Activated CD8-positive, alpha-beta T cell treated with anti-CD3 and anti-CD28 coated beads for 36 hours (primary cell): ENCODE measurements at regions not wholly inside any gene's neighbourhood (a gene's known extent, or its start where the extent isn't known, plus 50 kb on each side); places are given as distances from the start of the nearest gene placed in this dataset.

ENCODE experiments used
- ATAC-seq: fragments of 200-7000 bp; cut with Tn5 transposase; one replicate; pipeline ENCODE4 v1.10.0; 2021; ENCODE audit warnings: mild to moderate bottlenecking, moderate library complexity
- CTCF ChIA-PET: fragments of 350-600 bp; sonication (Branson Sonifier 250); formaldehyde crosslinking; loops from one replicate; lab custom pipeline; 2021; ENCODE audit warnings: antibody characterized with exemption; lab: Charles Lee
- POLR2A ChIA-PET: fragments of 350-600 bp; sonication (Branson Sonifier 250); formaldehyde crosslinking; loops from one replicate; lab custom pipeline; 2021; ENCODE audit warnings: antibody characterized with exemption; lab: Charles Lee
- DNase-seq: peaks from one replicate; pipeline ENCODE4 v3.0.0-alpha.2; 2020
- H3K27ac Mint-ChIP-seq: one replicate; pipeline ENCODE4 v1.8.0; 2021; ENCODE audit warnings: mild to moderate bottlenecking, mixed read lengths
- H3K27me3 Mint-ChIP-seq: one replicate; pipeline ENCODE4 v1.8.0; 2021; ENCODE audit warnings: mixed read lengths
- H3K36me3 Mint-ChIP-seq: one replicate; pipeline ENCODE4 v1.8.0; 2021; ENCODE audit warnings: low read depth, mixed read lengths
- H3K4me1 Mint-ChIP-seq: one replicate; pipeline ENCODE4 v1.8.0; 2021; ENCODE audit warnings: low read depth, mixed read lengths
- H3K4me3 Mint-ChIP-seq: one replicate; pipeline ENCODE4 v1.8.0; 2021; ENCODE audit warnings: mild to moderate bottlenecking, moderate library complexity, mixed read lengths
- H3K9me3 Mint-ChIP-seq: one replicate; pipeline ENCODE4 v1.8.0; 2021; ENCODE audit warnings: mixed read lengths
- intact Hi-C: fragments of 100-400 bp; cut with micrococcal nuclease; formaldehyde crosslinking; loops from one replicate; pipeline ENCODE4 v1.10.0; 2022
- TF ChIP-seq, protein P1 (sequence below): fragments of 200-600 bp; IDR thresholded peaks from one replicate; pipeline ENCODE4 v1.8.0; 2022; ENCODE audit warnings: antibody characterized with exemption, mild to moderate bottlenecking

DNA sequence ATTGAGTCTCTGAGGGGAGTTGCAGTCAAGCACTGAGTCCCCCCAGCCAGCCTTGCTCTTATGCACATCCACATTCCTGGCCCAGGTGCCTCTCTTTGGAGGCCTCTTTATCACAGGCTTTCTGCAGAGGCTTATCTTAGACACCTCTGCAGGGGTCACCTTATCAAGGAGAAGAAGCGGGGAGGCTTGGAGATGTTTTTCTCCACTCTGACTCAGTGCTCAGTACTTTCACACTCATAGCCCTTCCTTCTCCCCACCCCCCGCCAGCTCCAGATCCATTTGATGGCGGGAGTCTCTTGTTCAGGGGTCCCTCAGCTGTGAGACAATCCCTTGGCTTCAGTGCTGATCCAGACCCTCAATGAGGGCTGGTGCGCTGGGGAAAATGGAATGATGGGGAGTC, 132.1 kb upstream of the TSHZ2 start:
- POLR2A ChIA-PET, result no interaction called here
- intact Hi-C loops, result no loop called here
- ATAC-seq (no peak), DNase-seq (no peak)
- TF ChIP-seq, protein P1, sequence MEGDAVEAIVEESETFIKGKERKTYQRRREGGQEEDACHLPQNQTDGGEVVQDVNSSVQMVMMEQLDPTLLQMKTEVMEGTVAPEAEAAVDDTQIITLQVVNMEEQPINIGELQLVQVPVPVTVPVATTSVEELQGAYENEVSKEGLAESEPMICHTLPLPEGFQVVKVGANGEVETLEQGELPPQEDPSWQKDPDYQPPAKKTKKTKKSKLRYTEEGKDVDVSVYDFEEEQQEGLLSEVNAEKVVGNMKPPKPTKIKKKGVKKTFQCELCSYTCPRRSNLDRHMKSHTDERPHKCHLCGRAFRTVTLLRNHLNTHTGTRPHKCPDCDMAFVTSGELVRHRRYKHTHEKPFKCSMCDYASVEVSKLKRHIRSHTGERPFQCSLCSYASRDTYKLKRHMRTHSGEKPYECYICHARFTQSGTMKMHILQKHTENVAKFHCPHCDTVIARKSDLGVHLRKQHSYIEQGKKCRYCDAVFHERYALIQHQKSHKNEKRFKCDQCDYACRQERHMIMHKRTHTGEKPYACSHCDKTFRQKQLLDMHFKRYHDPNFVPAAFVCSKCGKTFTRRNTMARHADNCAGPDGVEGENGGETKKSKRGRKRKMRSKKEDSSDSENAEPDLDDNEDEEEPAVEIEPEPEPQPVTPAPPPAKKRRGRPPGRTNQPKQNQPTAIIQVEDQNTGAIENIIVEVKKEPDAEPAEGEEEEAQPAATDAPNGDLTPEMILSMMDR, result no peak
- Mint-ChIP-seq H3K9me3 (no peaks in the 10 kb centered on the region), H3K4me1 (no peaks in the 10 kb centered on the region), H3K36me3 (no peaks in the 10 kb centered on the region), H3K4me3 (no peak overlapping the region), H3K27me3 (peaks cover 5% of the 10 kb centered on the region), H3K27ac (no peak overlapping the region)
- CTCF ChIA-PET, result no interaction called here

DNA sequence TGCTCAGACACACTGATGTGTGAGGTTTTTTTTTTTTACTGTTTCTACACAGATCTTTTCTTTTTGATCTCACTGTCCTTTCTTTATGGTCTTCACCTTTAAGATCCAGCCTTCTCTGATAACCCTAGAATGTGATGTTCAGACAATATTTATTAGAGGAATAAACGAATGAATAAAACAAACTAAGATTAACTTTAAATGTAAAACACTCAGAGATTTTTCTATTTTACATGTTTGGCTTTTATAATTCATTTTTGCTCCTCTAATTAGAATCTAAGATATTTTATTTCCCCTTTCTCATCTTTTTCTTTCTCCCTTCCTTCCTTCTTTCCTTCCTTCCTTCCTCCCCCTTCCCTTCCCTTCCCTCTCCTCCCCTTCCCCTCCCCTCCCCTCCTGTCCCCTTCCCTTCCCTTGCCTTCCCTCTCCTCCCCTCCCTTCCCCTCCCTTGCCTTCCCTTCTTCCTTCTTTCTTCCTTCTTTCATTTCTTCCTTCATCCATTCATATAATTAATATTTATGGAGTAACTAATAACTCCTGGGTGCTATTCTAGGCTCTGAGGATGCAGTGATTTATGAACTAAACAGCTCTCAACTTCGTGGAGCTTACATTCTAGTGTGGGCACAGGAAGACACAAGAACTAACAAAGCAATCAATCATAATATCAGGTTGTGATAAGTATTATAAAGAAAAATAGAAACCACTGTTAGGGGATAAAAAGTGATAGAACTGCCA, 133.5 kb upstream of the TSHZ2 start:
- H3K36me3 Mint-ChIP-seq, result no peaks in the 10 kb centered on the region

DNA sequence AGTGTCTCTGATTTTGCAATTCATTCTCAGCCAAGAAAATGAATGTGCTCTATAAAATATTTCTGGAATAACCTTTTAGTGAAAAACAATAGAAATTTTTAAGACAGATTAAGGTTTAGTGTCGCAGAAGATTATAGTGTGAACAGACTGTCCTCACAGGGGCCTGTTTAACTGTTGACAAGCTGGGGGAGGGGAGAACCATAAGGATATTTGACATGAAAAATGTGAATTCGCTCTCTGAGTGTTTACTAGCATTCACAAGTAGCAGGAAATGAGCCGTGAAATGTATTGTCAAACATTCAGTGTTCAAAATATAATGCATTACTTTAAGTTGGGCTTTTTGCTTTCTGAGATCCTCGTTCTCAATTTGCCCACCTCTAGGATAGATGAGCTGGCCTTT, 134.8 kb upstream of the TSHZ2 start:
- CTCF ChIA-PET, result interaction anchor here (0.6 kb wide), 1 partner anchor 481 kb away, joined by 3 read pairs; no protein-coding TSS in a partner anchor
- ATAC-seq, result no peak
- POLR2A ChIA-PET, result no interaction called here

More for the DNA sequence above, 133.5 kb upstream of the TSHZ2 start:
- Mint-ChIP-seq H3K4me1 (no peaks in the 10 kb centered on the region), H3K4me3 (no peak overlapping the region), H3K27ac (no peak overlapping the region), H3K27me3 (peaks cover 3% of the 10 kb centered on the region), H3K9me3 (no peaks in the 10 kb centered on the region)
- ATAC-seq, result no peak
- ChIA-PET CTCF (no interaction called here), POLR2A (no interaction called here)
- TF ChIP-seq, protein P1, result no peak
- DNase-seq, result no peak
- intact Hi-C loops, result no loop called here

DNA sequence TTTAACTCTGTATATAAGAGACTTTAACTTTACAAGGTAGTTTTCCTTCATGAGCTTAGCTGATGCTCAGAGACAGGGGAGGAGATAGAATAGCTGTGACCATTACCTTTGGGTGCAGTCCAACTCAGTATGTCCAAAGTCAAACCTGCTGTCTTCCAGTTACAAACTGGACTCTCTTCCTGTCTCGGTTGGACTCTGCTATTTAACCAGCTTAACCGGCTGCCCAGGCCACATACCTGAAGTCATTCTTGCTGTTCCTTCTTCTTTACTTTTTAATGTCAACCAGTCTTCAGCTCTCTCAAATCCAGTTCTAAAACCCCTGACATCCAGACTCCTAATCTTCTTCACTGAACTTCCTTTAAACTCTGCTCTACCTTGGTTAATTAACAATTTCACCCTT, 138.3 kb upstream of the TSHZ2 start:
- DNase-seq (no peak), ATAC-seq (no peak)
- intact Hi-C loops, result no loop called here
- Mint-ChIP-seq H3K9me3 (peaks cover 5% of the 10 kb centered on the region), H3K36me3 (no peaks in the 10 kb centered on the region), H3K27me3 (peaks cover 2% of the 10 kb centered on the region), H3K4me3 (no peak overlapping the region), H3K27ac (no peak overlapping the region), H3K4me1 (no peaks in the 10 kb centered on the region)
- TF ChIP-seq, protein P1, result no peak
- ChIA-PET CTCF (no interaction called here), POLR2A (no interaction called here)

More for the DNA sequence above, 134.8 kb upstream of the TSHZ2 start:
- Mint-ChIP-seq H3K4me1 (no peaks in the 10 kb centered on the region), H3K9me3 (no peaks in the 10 kb centered on the region), H3K36me3 (no peaks in the 10 kb centered on the region), H3K27ac (no peak overlapping the region), H3K4me3 (no peak overlapping the region), H3K27me3 (peaks cover 3% of the 10 kb centered on the region)
- DNase-seq, result no peak
- intact Hi-C loops, result no loop called here
- TF ChIP-seq, protein P1, result no peak

DNA sequence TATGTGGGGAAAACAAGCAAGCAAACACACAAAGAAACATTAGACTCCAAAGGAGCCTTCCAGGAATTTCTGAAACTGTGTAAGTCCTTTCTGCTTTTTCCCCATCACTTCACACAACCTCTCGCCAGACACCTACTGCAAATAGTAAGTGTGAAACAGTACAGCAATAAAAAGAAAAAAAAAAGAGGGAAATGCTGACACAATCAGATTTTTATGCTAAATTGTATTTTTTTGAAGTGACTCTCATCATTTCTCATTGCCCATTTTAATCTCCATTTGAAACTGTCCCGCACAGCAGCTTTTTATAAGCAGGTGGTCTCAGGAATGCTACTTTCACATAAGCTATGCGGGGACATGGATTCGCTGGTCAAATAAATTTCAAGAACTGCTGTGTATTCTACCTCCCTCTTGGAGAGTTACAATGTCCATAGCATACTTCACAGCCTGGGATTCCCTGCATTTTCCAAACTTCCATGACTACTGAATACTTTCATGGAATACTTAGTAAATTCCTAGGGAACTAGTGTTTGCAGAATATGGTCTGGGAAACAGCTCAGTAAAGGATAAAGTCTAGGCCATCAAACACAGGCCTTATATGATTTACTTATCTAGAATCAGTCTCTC, 139.9 kb upstream of the TSHZ2 start:
- Mint-ChIP-seq H3K36me3 (no peaks in the 10 kb centered on the region), H3K4me1 (no peaks in the 10 kb centered on the region), H3K4me3 (no peak overlapping the region), H3K27me3 (peaks cover 4% of the 10 kb centered on the region), H3K27ac (no peak overlapping the region), H3K9me3 (peaks cover 5% of the 10 kb centered on the region)
- DNase-seq (no peak), ATAC-seq (no peak)
- ChIA-PET POLR2A (no interaction called here), CTCF (no interaction called here)
- TF ChIP-seq, protein P1, result no peak
- intact Hi-C loops, result no loop called here
